Trophoblast cell (in vitro differentiated cells and primary cell): ENCODE measurements at regions not wholly inside any gene's neighbourhood (a gene's known extent, or its start where the extent isn't known, plus 50 kb on each side); places are given as distances from the start of the nearest gene placed in this dataset.

Experiments
- DNase-seq, 2 donors: peaks; one replicate each; pipeline ENCODE4 v3.0.0-alpha.2; 2016
- H2AFZ ChIP-seq: 2 replicates; pipeline ENCODE4 v1.6.1; 2013; ENCODE audit warnings: low read length, moderate library complexity, mild to moderate bottlenecking; ENCODE audit not compliant: insufficient read depth, poor library complexity
- H2AK5ac ChIP-seq: 2 replicates; pipeline ENCODE4 v1.6.1; 2013; ENCODE audit warnings: mild to moderate bottlenecking, low read length
- H2BK120ac ChIP-seq: 2 replicates; pipeline ENCODE4 v1.6.1; 2013; ENCODE audit warnings: low read length, mild to moderate bottlenecking, moderate library complexity; ENCODE audit not compliant: insufficient read depth, poor library complexity
- H2BK12ac ChIP-seq: 2 replicates; pipeline ENCODE4 v1.6.1; 2013; ENCODE audit warnings: mild to moderate bottlenecking, low read length, moderate library complexity
- H2BK5ac ChIP-seq: 2 replicates; pipeline ENCODE4 v1.6.1; 2013; ENCODE audit warnings: low read length, low read depth, moderate library complexity, mild to moderate bottlenecking; ENCODE audit not compliant: poor library complexity
- H3K14ac ChIP-seq: 2 replicates; pipeline ENCODE4 v1.6.1; 2013; ENCODE audit warnings: mild to moderate bottlenecking, low read length
- H3K18ac ChIP-seq: 2 replicates; pipeline ENCODE4 v1.6.1; 2013; ENCODE audit warnings: mild to moderate bottlenecking, low read length
- H3K23ac ChIP-seq: 2 replicates; pipeline ENCODE4 v1.6.1; 2013; ENCODE audit warnings: low read length
- H3K27ac ChIP-seq: 2 replicates; pipeline ENCODE4 v1.5.1; 2013; ENCODE audit warnings: low read depth, mild to moderate bottlenecking, inconsistent platforms, low read length, moderate library complexity
- H3K27me3 ChIP-seq: 2 replicates; pipeline ENCODE4 v1.6.1; 2013; ENCODE audit warnings: inconsistent platforms, mild to moderate bottlenecking, low read length, moderate library complexity; ENCODE audit not compliant: insufficient read depth
- H3K36me3 ChIP-seq, 2 experiments: 1 replicate in 1 of 2; 2 replicates in 1 of 2; pipeline ENCODE4 v1.6.1; 2013; ENCODE audit warnings: low read length in 2 of 2, mild to moderate bottlenecking in 2 of 2, moderate library complexity in 1 of 2; ENCODE audit not compliant: insufficient read depth in 2 of 2, control insufficient read depth in 1 of 2
- H3K4ac ChIP-seq: 2 replicates; pipeline ENCODE4 v1.6.1; 2013; ENCODE audit warnings: low read depth, mild to moderate bottlenecking, low read length, moderate library complexity
- H3K4me1 ChIP-seq, 2 experiments: 1 replicate in 1 of 2; 2 replicates in 1 of 2; pipeline ENCODE4 v1.6.1; 2013; ENCODE audit warnings: low read length in 2 of 2, mild to moderate bottlenecking in 2 of 2, moderate library complexity in 1 of 2; ENCODE audit not compliant: insufficient read depth in 2 of 2, control insufficient read depth in 1 of 2
- H3K4me2 ChIP-seq: 2 replicates; pipeline ENCODE4 v1.6.1; 2013; ENCODE audit warnings: inconsistent platforms, mild to moderate bottlenecking, low read length, moderate library complexity
- H3K4me3 ChIP-seq: 2 replicates; pipeline ENCODE4 v1.5.1; 2013; ENCODE audit warnings: mild to moderate bottlenecking, low read depth, low read length, inconsistent platforms
- H3K79me1 ChIP-seq: one replicate; pipeline ENCODE4 v1.6.1; 2013; ENCODE audit warnings: low read length
- H3K79me2 ChIP-seq: 2 replicates; pipeline ENCODE4 v1.6.1; 2013; ENCODE audit warnings: low read length, mild to moderate bottlenecking; ENCODE audit not compliant: control insufficient read depth, insufficient read depth, poor library complexity
- H3K9ac ChIP-seq: 2 replicates; pipeline ENCODE4 v1.6.1; 2013; ENCODE audit warnings: mild to moderate bottlenecking, low read length
- H3K9me3 ChIP-seq: 2 replicates; pipeline ENCODE4 v1.6.1; 2013; ENCODE audit warnings: low read depth, mild to moderate bottlenecking, control low read depth, inconsistent platforms, low read length; ENCODE audit not compliant: insufficient read depth
- H4K12ac ChIP-seq: 2 replicates; pipeline ENCODE4 v1.6.1; 2013; ENCODE audit warnings: low read depth, mild to moderate bottlenecking, low read length, moderate library complexity
- H4K8ac ChIP-seq: 2 replicates; pipeline ENCODE4 v1.6.1; 2013; ENCODE audit warnings: low read depth, mild to moderate bottlenecking, low read length, moderate library complexity
- H4K91ac ChIP-seq: one replicate; pipeline ENCODE4 v1.6.1; 2013; ENCODE audit warnings: low read depth, mild to moderate bottlenecking, low read length, moderate library complexity
- WGBS: extraction: QIAGEN DNeasy Blood & Tissue Kit; methylation state at CpG from one replicate; pipeline ENCODE4 v1.1.7; 2013; ENCODE audit warnings: missing lambda C conversion rate; ENCODE audit not compliant: insufficient read length, insufficient coverage; ENCODE audit errors: extremely low coverage; 5-methylcytosine and 5-hydroxymethylcytosine counted together

DNA sequence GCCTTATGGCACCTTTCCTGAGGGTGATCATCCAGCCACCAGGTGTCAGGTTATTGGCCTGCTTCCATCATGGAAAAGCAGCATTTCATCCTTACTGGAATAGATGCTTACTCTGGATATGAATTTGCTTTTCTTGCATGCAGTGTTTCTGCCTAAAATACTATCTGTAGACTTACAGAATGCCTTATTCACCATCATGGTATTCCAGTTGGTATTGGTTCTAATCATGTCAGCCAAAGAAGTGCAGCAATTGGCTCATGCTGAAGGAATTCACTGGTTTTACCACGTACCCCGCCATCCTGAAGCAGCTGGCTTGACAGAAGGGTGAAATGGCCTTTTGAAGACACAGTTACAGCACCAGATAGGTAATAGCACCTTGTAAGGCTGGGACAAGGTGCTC is 194.2 kb downstream of the AASDHPPT start:
- Histone ChIP-seq H2BK120ac (no peak overlapping the region), H2AFZ (no peak overlapping the region), H4K12ac (no peak overlapping the region), H3K9ac (no peak overlapping the region), H4K8ac (no peak overlapping the region), H3K23ac (no peak overlapping the region), H3K27ac (no peak overlapping the region), H3K4me3 (no peak overlapping the region), H2BK5ac (no peak overlapping the region), H3K4ac (no peak overlapping the region), H3K4me1 (no peaks in the 10 kb centered on the region), H2AK5ac (no peak overlapping the region), H3K79me2 (no peaks in the 10 kb centered on the region), H3K27me3 (no peaks in the 10 kb centered on the region), H3K36me3 (no peaks in the 10 kb centered on the region), H2BK12ac (no peak overlapping the region), H3K14ac (no peak overlapping the region), H3K18ac (no peak overlapping the region), H3K79me1 (no peaks in the 10 kb centered on the region), H3K9me3 (no peaks in the 10 kb centered on the region), H3K4me2 (no peak overlapping the region), H4K91ac (no peak overlapping the region)
- DNase-seq, result peak in 1 of 2 donors; percentile 55
- WGBS, result no CpG with 5 or more reads among the region's 2 CpGs

DNA sequence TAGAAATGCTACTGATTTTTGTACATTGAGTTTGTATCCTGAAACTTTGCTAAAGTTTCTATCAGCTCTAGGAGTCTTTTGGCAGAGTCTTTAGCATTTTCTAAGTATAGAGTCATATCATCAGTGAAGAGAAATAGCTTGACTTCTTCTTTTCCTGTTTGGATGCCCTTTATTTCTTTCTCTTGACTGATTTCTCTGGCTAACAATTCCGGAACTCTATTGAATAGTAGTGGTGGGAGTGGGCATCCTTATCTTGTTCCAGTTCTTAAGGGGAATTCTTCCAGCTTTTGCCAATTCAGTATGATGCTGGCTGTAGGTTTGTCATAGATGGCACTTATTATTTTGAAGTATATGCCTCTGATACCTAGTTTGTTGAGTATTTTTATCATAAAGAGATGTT is 197.7 kb downstream of the AASDHPPT start:
- no peaks in the 10 kb centered on the region for H3K9me3 ChIP-seq
- no peak overlapping the region for H2BK12ac ChIP-seq
- H3K4ac ChIP-seq, result no peak overlapping the region
- H3K36me3 ChIP-seq, result no peaks in the 10 kb centered on the region
- no peak overlapping the region for H2AK5ac ChIP-seq
- no peak overlapping the region for H3K27ac ChIP-seq
- H4K12ac ChIP-seq, result no peak overlapping the region
- H3K4me2 ChIP-seq, result no peak overlapping the region
- no peaks in the 10 kb centered on the region for H3K79me2 ChIP-seq
- H4K91ac ChIP-seq, result no peak overlapping the region
- no peak overlapping the region for H3K14ac ChIP-seq
- DNase-seq, result no peak
- H4K8ac ChIP-seq, result no peak overlapping the region
- no peak overlapping the region for H3K9ac ChIP-seq
- H3K18ac ChIP-seq, result no peak overlapping the region
- no peak overlapping the region for H2BK5ac ChIP-seq
- no peak overlapping the region for H3K4me3 ChIP-seq
- no peaks in the 10 kb centered on the region for H3K4me1 ChIP-seq
- no CpG with 5 or more reads among the region's 1 CpG for WGBS
- no peaks in the 10 kb centered on the region for H3K27me3 ChIP-seq
- H3K79me1 ChIP-seq, result no peaks in the 10 kb centered on the region
- H3K23ac ChIP-seq, result no peak overlapping the region
- H2AFZ ChIP-seq, result no peak overlapping the region
- H2BK120ac ChIP-seq, result no peak overlapping the region

DNA sequence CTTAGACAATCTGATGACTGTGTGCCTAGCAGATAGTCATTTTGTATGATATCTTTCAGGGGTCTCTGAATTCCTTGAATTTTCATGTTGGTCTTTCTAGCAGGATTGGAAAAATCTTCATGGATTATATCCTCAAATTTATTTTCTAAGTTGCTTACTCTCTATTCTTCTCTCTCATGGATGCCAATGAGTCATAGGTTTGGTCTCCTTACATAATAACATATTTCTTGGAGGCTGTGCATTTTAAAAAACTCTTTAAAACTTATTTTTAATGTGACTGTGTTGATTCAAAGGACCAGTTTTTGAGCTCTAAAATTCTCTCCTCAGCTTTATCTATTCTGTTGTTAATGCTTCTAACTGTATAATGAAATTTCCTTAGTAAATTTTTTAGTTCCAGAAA is 198.7 kb downstream of the AASDHPPT start:
- Histone ChIP-seq H3K18ac (no peak overlapping the region), H4K12ac (no peak overlapping the region), H3K4me2 (no peak overlapping the region), H2BK120ac (no peak overlapping the region), H3K9me3 (no peaks in the 10 kb centered on the region), H4K8ac (no peak overlapping the region), H3K27me3 (no peaks in the 10 kb centered on the region), H2AK5ac (no peak overlapping the region), H3K4ac (no peak overlapping the region), H2BK5ac (no peak overlapping the region), H2BK12ac (no peak overlapping the region), H3K27ac (no peak overlapping the region), H3K79me2 (no peaks in the 10 kb centered on the region), H3K14ac (no peak overlapping the region), H3K4me1 (no peaks in the 10 kb centered on the region), H3K79me1 (no peaks in the 10 kb centered on the region), H2AFZ (no peak overlapping the region), H3K9ac (no peak overlapping the region), H3K36me3 (no peaks in the 10 kb centered on the region), H3K4me3 (no peak overlapping the region), H3K23ac (no peak overlapping the region), H4K91ac (no peak overlapping the region)
- DNase-seq, result peak in 1 of 2 donors; percentile 9

DNA sequence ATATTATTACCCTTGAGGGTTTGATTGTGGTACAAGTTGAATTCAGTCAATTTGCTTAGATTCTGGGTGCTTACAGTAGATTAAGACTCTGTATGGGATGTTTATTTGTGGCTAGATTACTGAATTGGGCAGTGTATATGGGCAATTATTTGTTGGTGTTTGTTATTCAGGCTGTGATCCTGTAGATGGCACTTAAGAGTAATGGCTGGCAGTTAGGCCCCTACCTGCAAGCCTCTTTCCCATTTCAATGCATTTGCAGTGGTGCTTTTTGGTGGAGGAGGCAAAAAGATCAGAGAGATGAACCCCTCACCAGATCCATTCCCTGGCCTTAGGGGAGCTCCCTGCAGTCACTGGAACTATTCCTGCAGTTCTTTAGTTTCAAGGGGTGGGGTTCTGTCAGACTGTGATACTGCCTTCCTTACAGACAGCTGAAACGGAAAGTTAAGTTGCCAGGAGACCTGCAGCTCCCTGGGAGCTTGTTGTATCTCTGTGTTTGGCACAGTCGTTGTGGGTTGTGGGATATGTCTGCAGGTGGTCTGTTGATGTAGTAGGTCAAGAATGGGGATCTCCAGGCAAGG is 199.5 kb downstream of the AASDHPPT start:
- H3K4me1 ChIP-seq, result peaks cover 0 to 3% of the 10 kb centered on the region in 2 experiments
- H4K12ac ChIP-seq, result no peak overlapping the region
- no peak overlapping the region for H2BK120ac ChIP-seq
- no peaks in the 10 kb centered on the region for H3K36me3 ChIP-seq
- no peaks in the 10 kb centered on the region for H3K27me3 ChIP-seq
- DNase-seq, result peak in 1 of 2 donors; percentile 26
- H3K9me3 ChIP-seq, result no peaks in the 10 kb centered on the region
- no peak overlapping the region for H3K23ac ChIP-seq
- no peaks in the 10 kb centered on the region for H3K79me1 ChIP-seq
- H3K4me3 ChIP-seq, result no peak overlapping the region
- no peak overlapping the region for H3K9ac ChIP-seq
- no peak overlapping the region for H3K18ac ChIP-seq
- H3K4me2 ChIP-seq, result no peak overlapping the region
- no peak overlapping the region for H2AFZ ChIP-seq
- H4K8ac ChIP-seq, result no peak overlapping the region
- no peak overlapping the region for H2BK12ac ChIP-seq
- no peak overlapping the region for H3K27ac ChIP-seq
- no peak overlapping the region for H2AK5ac ChIP-seq
- H3K4ac ChIP-seq, result no peak overlapping the region
- no peak overlapping the region for H3K14ac ChIP-seq
- H4K91ac ChIP-seq, result no peak overlapping the region
- H2BK5ac ChIP-seq, result no peak overlapping the region
- no peaks in the 10 kb centered on the region for H3K79me2 ChIP-seq
- no CpG with 5 or more reads among the region's 2 CpGs for WGBS
